OCI-LY1 (cell line): ENCODE measurements at regions not wholly inside any gene's neighbourhood (a gene's known extent, or its start where the extent isn't known, plus 50 kb on each side); places are given as distances from the start of the nearest gene placed in this dataset.

Source experiments
- EZH2 ChIP-seq: fragments of 200-600 bp; sonication (generic), shearing (Covaris generic); IDR thresholded peaks from 2 replicates; pipeline ENCODE4 v1.8.0; 2017; ENCODE audit warnings: borderline replicate concordance, mixed run types, mild to moderate bottlenecking, antibody characterized with exemption, low read length, moderate library complexity, mixed read lengths
- TF ChIP-seq, protein P1 (sequence below): fragments of 200-600 bp; sonication (generic), shearing (Covaris generic); IDR thresholded peaks from 2 replicates; pipeline ENCODE4 v1.5.1; 2017; ENCODE audit warnings: mild to moderate bottlenecking, antibody characterized with exemption, low read length, moderate library complexity, mixed read lengths

DNA sequence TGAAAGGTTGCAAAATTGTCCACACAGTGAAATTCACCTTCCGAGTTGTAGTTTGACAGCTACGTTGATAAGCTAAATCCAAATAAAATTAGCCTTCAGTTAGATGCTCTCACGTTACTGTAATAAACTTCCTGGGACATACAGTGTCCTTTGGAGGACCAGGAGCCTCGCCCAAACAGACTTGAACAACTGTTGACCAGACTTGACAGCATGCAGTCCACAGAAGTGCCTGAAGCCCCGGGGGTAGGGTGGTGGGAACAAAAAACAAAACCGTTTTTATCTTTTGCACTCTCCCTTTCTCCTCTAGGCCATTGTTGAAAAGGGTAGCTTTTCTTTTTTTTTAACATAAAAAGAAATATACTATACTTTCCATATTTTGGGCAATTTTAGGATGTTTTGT, 172.8 kb upstream of the SAMSN1 start:
- TF ChIP-seq, protein P1, sequence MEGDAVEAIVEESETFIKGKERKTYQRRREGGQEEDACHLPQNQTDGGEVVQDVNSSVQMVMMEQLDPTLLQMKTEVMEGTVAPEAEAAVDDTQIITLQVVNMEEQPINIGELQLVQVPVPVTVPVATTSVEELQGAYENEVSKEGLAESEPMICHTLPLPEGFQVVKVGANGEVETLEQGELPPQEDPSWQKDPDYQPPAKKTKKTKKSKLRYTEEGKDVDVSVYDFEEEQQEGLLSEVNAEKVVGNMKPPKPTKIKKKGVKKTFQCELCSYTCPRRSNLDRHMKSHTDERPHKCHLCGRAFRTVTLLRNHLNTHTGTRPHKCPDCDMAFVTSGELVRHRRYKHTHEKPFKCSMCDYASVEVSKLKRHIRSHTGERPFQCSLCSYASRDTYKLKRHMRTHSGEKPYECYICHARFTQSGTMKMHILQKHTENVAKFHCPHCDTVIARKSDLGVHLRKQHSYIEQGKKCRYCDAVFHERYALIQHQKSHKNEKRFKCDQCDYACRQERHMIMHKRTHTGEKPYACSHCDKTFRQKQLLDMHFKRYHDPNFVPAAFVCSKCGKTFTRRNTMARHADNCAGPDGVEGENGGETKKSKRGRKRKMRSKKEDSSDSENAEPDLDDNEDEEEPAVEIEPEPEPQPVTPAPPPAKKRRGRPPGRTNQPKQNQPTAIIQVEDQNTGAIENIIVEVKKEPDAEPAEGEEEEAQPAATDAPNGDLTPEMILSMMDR: no peak
- no peak for TF ChIP-seq EZH2
